ENCODE measurements at regions not wholly inside any gene's neighbourhood (a gene's known extent, or its start where the extent isn't known, plus 50 kb on each side); places are given as distances from the start of the nearest gene placed in this dataset.

DNA sequence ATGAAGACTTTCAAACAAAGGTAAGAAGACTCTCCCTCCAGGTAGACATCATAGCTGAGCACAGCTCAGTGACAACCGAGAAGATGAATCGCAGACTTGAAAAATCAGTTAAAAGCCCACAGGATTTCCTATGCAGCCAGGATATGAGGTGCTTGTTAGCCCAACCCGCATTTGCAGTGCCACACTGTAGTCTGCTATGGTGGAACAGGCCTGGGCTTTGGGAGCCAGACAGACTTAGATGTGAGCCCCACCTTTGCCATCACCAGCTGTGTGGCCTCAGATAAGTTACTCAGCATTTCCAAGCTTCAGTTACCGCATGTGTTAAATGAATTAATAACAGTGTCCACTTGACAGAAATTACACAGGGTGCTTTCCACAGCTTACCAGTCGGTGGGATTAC, 204.4 kb upstream of the HS3ST3A1 start:
- Histone ChIP-seq H3K27me3 (no peaks in the 10 kb centered on the region), H3K36me3 (no peaks in the 10 kb centered on the region), H3K27ac (no peak overlapping the region), H3K9me3 (no peaks in the 10 kb centered on the region), H3K4me1 (no peaks in the 10 kb centered on the region), H3K4me3 (no peak overlapping the region)
- intact Hi-C loops (cut with DNase I), result no loop called here
- TF ChIP-seq, protein P1, sequence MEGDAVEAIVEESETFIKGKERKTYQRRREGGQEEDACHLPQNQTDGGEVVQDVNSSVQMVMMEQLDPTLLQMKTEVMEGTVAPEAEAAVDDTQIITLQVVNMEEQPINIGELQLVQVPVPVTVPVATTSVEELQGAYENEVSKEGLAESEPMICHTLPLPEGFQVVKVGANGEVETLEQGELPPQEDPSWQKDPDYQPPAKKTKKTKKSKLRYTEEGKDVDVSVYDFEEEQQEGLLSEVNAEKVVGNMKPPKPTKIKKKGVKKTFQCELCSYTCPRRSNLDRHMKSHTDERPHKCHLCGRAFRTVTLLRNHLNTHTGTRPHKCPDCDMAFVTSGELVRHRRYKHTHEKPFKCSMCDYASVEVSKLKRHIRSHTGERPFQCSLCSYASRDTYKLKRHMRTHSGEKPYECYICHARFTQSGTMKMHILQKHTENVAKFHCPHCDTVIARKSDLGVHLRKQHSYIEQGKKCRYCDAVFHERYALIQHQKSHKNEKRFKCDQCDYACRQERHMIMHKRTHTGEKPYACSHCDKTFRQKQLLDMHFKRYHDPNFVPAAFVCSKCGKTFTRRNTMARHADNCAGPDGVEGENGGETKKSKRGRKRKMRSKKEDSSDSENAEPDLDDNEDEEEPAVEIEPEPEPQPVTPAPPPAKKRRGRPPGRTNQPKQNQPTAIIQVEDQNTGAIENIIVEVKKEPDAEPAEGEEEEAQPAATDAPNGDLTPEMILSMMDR (IDR thresholded peaks at IDR 0.05), result no peak
- TF ChIP-seq POLR2A (IDR thresholded peaks at IDR 0.05), result no peak
- ATAC-seq (no peak), DNase-seq (no peak)
- WGBS (ENCODE audit: insufficient coverage, low coverage, low lambda C conversion rate, missing lambda C conversion rate), result 58% methylated on average over 4 of the region's 5 CpGs

GRCh38 chr17:13807103-13807502, 205.4 kb upstream of the HS3ST3A1 start:
- Histone ChIP-seq H3K36me3 (no peaks in the 10 kb centered on the region), H3K4me1 (peaks cover 0 to 2% (median 0%) of the 10 kb centered on the region in 4 donors), H3K27ac (no peak overlapping the region), H3K4me3 (no peak overlapping the region), H3K27me3 (no peaks in the 10 kb centered on the region), H3K9me3 (no peaks in the 10 kb centered on the region)
- WGBS (ENCODE audit: insufficient coverage, low coverage, low lambda C conversion rate, missing lambda C conversion rate), result no CpG with 5 or more reads among the region's 3 CpGs
- intact Hi-C loops (cut with DNase I), result no loop called here
- ATAC-seq (no peak), DNase-seq (no peak)
- TF ChIP-seq POLR2A (IDR thresholded peaks at IDR 0.05), result no peak
- TF ChIP-seq, protein P1 (IDR thresholded peaks at IDR 0.05), result no peak

GRCh38 chr17:13812350-13812749, 210.6 kb upstream of the HS3ST3A1 start:
- no peak for DNase-seq
- 36% methylated on average over 2 of the region's 2 CpGs for WGBS (ENCODE audit: insufficient coverage, low coverage, low lambda C conversion rate, missing lambda C conversion rate)
- peak; percentile 55 to 67 (median 61) for ATAC-seq
- Histone ChIP-seq H3K27me3 (no peaks in the 10 kb centered on the region), H3K36me3 (no peaks in the 10 kb centered on the region), H3K4me3 (no peak overlapping the region), H3K9me3 (no peaks in the 10 kb centered on the region), H3K4me1 (peaks cover 0 to 12% (median 0%) of the 10 kb centered on the region in 4 donors), H3K27ac (no peak overlapping the region)
- intact Hi-C loops (cut with DNase I), result loop anchor here in 1 of 2 donors (10.0 kb wide), 1 partner anchor 92 kb away; no protein-coding TSS in a partner anchor
- TF ChIP-seq, protein P1 (IDR thresholded peaks at IDR 0.05), result no peak
- TF ChIP-seq POLR2A (IDR thresholded peaks at IDR 0.05), result no peak

DNA sequence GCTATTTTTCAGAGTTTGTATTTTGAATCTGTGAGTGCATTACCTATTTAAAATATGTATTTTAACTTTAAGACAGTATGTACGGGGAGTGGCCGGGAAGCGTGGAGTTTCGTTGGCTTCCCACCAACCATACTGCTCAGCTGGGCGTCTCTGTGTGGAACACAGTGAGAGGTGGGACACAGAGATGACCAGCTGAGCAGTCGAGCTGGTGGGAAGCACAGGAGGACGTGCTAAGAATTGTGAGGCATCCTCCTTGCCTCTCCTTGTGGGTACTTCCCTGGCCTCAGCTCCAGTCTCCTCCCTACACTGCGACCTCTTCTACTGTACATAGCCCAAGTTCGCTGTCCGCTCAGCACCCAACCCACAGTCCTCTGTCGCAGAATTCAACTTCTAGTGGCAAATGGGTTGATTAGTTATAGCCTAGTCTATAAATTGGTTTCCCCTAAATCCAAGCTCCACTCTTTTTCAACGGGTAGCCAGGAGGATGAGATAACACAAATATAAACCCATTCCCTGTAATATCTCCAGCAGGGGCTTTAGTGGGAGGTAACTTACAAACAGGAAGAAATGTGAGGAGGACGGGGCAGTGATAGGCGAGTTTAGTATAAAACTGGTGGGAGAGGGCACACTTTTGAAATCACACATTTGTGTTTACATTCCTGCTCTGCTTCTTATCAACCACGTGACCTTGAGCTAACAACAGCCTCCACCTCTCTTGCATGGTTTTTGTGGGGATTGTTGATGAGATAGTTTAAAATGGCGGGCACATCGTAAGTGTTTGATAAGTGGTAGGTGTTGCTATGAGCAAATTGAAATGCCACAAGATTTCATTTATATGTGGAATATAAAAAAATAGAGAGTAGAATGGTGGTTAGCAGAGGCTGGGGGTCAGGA, 211.9 kb upstream of the HS3ST3A1 start:
- TF ChIP-seq POLR2A (IDR thresholded peaks at IDR 0.05), result no peak
- TF ChIP-seq, protein P1 (IDR thresholded peaks at IDR 0.05), result no peak
- Histone ChIP-seq H3K36me3 (no peaks in the 10 kb centered on the region), H3K27me3 (no peaks in the 10 kb centered on the region), H3K9me3 (no peaks in the 10 kb centered on the region), H3K27ac (no peak overlapping the region), H3K4me1 (peaks cover 0 to 12% (median 0%) of the 10 kb centered on the region in 4 donors), H3K4me3 (peak overlapping the region in 1 of 3 donors; percentile 1)
- no peak for DNase-seq
- intact Hi-C loops (cut with DNase I), result loop anchor here in 1 of 2 donors (10.0 kb wide), 1 partner anchor 91 kb away; no protein-coding TSS in a partner anchor
- 56% methylated on average over 12 of the region's 17 CpGs for WGBS (ENCODE audit: insufficient coverage, low coverage, low lambda C conversion rate, missing lambda C conversion rate)
- ATAC-seq, result peak; percentile 67 to 78 (median 70)

Data from right lobe of liver (tissue), 6 donors.